Dedifferentiated amniotic fluid mesenchymal stem cell (primary cell): ENCODE measurements at regions not wholly inside any gene's neighbourhood (a gene's known extent, or its start where the extent isn't known, plus 50 kb on each side); places are given as distances from the start of the nearest gene placed in this dataset.
"Not testable (repeated sequence)": the region's sequence is repeated elsewhere in the genome, so short reads cannot be mapped to it uniquely, and the experiment has no call there.

Source experiments
- DNase-seq: peaks from one replicate; pipeline ENCODE4 v3.0.0-alpha.2; 2016; ENCODE audit errors: extremely low spot score

- DNase-seq, result no peak
Observed at GRCh38 chr2:90069290-90069894, 1377.9 kb downstream of the RPIA start.

- no peak for DNase-seq
Observed at GRCh38 chr2:90076311-90076710, 1384.8 kb downstream of the RPIA start.

GRCh38 chr2:90077948-90078347, 1386.5 kb downstream of the RPIA start:
- no peak for DNase-seq

- no peak for DNase-seq
Observed at GRCh38 chr2:90079374-90079773, 1387.9 kb downstream of the RPIA start.

- not testable (repeated sequence) for DNase-seq
Observed at GRCh38 chr2:90087792-90088191, 1396.3 kb downstream of the RPIA start.

GRCh38 chr2:90093571-90094270, 1402.2 kb downstream of the RPIA start:
- DNase-seq, result not testable (repeated sequence)

GRCh38 chr2:90097617-90098016, 1406.1 kb downstream of the RPIA start:
- DNase-seq, result not testable (repeated sequence)

GRCh38 chr2:90105142-90105541, 1413.7 kb downstream of the RPIA start:
- DNase-seq, result not testable (repeated sequence)

GRCh38 chr2:90123409-90123808, 1431.9 kb downstream of the RPIA start:
- DNase-seq, result not testable (repeated sequence)

GRCh38 chr2:90139046-90139445, 1447.6 kb downstream of the RPIA start:
- not testable (repeated sequence) for DNase-seq

GRCh38 chr2:90141558-90141957, 1450.1 kb downstream of the RPIA start:
- DNase-seq, result not testable (repeated sequence)

- DNase-seq, result not testable (repeated sequence)
Observed at GRCh38 chr2:90151805-90152204, 1460.3 kb downstream of the RPIA start.

GRCh38 chr2:90170978-90171377, 1479.5 kb downstream of the RPIA start:
- DNase-seq, result not testable (repeated sequence)

GRCh38 chr2:90173081-90173480, 1481.6 kb downstream of the RPIA start:
- not testable (repeated sequence) for DNase-seq

GRCh38 chr2:90179591-90179990, 1488.1 kb downstream of the RPIA start:
- DNase-seq, result not testable (repeated sequence)

GRCh38 chr2:90207454-90208058, 1516.1 kb downstream of the RPIA start:
- no peak for DNase-seq

GRCh38 chr2:90209009-90209408, 1517.5 kb downstream of the RPIA start:
- no peak for DNase-seq

- DNase-seq, result no peak
Observed at GRCh38 chr2:90209806-90210205, 1518.3 kb downstream of the RPIA start.

- not testable (repeated sequence) for DNase-seq
Observed at GRCh38 chr2:90215880-90216279, 1524.4 kb downstream of the RPIA start.

GRCh38 chr2:90216801-90217200, 1525.3 kb downstream of the RPIA start:
- not testable (repeated sequence) for DNase-seq

- not testable (repeated sequence) for DNase-seq
Observed at GRCh38 chr2:90218534-90218933, 1527.1 kb downstream of the RPIA start.

GRCh38 chr2:90220623-90221299, 1529.3 kb downstream of the RPIA start:
- DNase-seq, result not testable (repeated sequence)
